ENCODE measurements at regions not wholly inside any gene's neighbourhood (a gene's known extent, or its start where the extent isn't known, plus 50 kb on each side); places are given as distances from the start of the nearest gene placed in this dataset.

DNA sequence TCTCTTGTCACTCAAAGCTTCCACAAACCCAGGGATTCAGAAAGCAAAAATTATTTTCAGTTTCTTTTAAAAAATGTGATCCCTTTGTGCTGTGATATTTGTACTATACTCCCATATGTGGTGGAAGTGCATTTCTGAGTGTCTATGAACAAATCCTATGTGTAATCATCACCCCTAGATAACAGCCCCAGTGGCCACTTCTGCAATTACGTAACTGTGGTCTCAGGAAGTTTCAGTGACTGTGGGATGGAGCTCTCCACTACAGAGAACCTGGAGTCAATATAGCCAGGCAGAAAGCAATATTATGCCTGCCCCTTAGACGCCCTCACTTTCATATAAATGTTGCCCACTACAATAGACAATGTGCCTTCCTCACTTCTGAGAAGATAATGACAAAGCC lies 1101.7 kb upstream of the GHITM start:
- no peak for DNase-seq

DNA sequence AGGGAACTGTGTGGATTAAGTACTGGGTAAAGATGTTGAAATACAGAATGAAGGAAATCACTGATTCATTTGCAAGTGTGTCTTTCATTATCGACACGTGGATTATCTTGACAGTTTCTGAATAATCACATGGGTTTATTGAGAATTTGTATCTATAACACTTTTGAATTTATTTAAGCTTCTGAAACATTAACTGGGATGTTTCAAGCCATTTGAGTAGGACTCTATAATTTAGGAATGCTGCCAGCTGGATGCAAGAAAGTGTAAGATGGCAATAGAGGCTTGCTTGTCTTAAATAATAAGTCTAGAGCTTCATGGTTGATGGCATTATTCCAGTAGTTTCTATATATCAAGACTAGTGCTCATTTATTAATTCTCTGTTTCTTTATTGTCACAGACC lies 1100.7 kb upstream of the GHITM start:
- DNase-seq = no peak

DNA sequence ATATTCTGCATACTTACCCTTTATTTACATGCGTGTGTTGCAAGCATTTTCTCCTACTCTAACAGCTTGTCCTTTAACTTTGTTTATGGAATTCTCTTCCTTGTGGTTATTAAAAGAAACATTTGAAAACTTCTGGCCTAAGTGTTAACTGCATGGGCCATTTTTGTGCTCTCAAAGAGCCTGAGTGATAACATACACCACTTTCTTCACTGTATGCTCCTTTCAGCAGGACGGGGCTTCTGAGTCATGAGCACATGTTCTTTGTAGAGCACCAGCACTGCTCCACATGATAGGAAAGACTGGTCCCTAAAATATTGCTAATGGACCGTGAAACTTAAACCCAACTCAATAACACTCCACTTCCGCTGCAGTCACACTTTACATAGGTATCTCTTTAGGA lies 1093.6 kb upstream of the GHITM start:
- no peak for DNase-seq

DNA sequence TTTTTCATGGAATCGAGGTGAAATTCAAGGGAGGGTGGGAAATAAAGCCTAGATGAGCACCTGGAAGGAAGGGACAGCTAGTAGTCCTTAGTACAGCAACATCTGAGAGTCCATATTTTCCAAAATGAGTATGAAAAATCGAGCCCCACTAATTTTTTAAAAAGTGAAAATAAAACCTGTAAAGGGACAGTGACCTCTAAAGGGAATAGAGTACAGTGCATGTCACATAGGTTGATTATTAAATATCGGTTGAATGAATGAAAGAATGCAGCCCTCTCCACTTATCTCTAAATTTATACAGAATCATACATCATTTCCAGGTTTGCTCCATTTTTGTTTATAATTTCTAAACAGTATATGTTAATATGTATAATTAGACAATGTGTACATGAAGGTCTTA lies 1088.5 kb upstream of the GHITM start:
- no peak for DNase-seq

DNA sequence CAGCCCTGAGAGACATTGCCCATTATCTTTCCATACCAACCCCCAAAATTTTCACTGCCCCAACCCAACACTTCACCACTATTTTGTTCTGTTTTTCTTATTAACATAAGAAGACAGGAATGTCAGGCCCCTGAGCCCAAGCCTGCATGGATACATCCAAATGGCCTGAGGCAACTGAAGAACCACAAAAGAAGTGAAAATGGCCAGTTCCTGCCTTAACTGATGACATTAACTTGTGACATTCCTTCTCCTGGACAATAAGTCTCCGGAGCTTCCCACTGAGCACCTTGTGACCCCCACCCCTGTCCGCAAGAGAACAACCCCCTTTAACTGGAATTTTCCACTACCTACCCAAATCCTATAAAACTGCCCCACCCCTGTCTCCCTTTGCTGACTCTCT lies 1076.4 kb upstream of the GHITM start:
- no peak for DNase-seq

DNA sequence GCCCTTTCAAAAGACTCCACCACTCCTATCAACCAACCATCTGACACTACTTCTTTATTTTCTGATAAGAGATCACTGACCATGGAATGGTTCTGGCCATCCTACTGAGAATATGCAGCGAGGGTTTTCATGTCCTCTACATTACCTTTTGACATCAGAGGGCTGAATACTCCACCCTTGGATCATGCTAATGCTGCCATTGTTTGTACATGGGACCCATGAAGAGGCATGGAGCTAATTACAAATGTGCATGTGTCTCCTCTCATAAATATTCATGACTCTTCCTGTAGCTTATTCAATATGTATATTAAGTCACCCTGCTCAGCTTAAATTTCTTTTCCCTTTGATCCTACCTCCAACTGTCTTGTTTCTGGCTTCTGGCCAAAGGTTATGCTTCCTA lies 1065.8 kb upstream of the GHITM start:
- no peak for DNase-seq

DNA sequence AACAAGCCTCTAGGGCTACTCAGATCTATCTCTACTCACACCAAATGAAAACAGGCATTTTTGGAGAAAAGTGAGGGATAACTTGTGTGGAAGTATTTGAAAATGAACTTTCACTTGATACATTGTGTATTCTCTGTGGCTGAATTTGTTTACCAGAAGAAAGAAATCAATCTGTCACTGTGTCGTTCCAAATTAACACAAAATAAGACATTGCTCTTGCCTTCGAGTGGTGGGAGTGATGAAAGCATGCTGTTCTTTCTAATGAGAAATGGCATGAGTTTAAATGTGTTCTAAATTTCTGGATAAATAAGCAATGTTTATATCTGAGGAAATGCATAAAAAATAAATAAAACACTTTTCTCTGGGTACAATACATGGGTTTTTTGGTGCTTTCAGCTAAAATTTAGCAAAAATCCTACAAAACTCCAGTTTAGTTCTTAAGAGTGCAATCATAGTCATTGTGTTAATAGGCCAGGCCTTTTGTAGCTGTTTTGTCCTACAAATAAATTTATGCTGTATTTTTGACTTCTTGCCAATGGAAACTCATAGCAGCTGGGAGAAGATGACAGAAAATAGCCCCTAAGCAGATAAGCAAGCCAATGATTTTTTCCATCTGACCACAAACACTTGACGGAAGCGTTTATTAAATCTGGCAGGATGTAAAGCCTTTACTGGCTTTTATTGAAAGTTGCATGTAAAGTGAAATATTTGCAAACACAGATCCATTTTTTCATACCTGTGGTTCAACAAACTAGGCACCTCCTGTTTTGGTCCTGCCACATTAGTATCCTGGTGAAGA lies 1064.1 kb upstream of the GHITM start:
- DNase-seq = no peak

DNA sequence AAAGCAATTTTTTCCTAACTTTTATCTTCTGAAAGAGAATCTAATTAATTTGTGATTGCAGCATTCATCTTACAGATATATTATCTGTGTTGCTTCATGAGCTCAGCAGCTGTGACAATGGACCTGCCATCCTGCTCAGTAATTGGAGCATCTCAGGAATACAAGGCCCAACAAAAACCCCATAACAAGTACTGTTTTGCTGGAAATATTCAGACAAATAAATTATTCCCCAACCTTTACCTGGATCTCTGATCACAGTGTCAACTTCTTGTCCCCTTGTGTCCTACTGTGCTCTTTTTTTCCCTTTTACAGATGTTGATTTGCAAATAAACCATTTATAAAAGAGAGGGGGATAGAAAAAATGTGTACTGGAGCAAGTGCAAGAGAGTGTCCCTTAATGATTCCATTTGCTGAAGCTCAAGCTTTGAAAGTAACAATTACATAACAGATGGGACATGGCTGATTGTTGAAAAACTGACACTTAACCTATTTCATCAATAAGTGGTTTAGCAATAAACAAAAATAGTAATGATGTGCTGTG lies 1063.4 kb upstream of the GHITM start:
- no peak for DNase-seq

DNA sequence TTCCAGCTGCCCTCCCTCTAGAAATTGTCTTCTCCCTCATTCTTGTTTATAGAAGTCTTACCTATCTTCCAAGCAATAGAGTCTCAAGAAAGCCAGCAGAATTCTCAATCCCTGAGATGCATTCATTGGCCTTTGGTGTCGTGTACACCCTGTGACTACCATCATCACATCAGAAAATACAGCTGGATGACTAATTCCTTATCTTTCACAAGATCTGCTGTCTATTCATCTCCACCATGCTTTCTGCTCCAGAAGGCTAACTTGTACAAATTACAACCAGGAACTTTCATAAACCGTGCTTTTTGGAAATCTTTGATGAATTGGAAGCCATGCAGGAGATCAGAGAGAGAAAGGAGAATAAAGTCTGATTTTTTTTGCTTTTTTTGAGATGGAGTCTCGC lies 1062.9 kb upstream of the GHITM start:
- no peak for DNase-seq

DNA sequence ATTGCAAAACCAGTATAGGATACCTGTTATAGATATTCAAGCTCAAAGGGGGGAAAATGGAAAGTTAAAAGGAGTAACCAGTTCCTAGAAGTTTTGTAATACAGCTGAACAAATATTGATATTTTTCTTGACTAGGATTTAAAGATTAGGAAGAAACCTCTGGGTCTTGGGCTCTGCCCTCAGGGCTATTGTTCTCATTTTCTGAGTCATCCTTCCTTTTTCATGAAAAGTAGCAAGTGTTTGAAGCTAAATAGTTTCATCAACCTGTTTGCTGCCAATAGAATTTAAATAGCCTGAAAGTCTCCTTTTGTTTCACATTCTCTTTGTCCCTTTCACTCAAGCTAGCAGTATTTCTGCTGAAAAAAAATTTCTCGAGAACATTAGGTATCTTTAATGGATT lies 1061.1 kb upstream of the GHITM start:
- DNase-seq = no peak

DNA sequence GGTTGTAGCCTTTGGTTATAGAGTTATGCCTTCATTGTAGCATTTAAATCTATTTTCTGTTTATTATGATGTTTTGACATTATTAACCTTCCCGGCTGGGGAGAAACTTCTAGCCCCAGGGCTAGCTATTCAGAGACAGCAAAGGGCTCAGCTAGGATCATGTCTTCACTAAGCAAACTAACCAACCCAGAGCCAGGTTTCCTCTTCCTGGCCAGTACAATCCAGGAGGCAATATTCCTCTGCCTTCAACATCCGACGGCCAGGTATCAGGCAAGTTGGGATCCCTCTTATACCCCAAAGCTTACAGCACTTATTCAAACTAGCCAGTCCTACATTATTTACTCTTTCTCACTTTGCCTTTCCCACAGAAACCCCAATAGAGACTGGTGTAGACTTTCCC lies 1060.7 kb upstream of the GHITM start:
- DNase-seq = no peak

DNA sequence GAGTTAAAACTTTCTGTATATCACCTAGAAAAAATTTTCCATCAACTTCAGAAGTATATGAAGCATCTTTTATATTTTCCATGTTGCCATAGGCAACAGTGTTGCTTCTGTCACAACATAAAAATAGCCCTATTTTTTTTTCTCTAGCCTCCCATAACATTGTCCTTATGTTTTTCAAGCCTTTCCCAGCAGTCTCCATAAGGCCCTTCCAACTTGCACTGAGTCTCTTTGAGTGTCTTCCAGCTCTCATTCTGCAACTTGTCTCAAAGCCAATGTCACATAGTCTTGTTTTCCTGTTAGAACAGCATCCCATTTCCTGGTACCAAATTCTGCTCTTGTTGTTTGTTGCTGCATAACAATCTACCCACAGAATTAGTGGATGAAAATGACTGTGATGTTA lies 1055.5 kb upstream of the GHITM start:
- no peak for DNase-seq

DNA sequence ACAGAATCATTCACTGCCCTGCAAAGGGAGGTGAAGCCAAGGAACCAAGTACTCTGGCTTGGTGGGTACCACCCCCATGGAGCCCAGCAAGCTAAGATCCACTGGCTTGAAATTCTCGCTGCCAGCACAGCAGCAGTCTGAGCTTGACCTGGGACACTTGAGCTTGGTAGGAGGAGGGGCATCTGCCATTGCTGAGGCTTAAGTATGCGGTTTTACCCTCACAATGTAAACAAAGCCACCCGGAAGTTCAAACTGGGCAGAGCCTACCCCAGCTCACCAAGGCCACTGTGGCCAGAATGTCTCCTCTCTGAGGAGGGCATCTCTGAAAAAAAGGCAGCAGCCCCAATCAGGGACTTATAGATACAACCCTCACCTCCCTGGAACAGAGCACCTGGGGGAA lies 1050.0 kb upstream of the GHITM start:
- DNase-seq = no peak

DNA sequence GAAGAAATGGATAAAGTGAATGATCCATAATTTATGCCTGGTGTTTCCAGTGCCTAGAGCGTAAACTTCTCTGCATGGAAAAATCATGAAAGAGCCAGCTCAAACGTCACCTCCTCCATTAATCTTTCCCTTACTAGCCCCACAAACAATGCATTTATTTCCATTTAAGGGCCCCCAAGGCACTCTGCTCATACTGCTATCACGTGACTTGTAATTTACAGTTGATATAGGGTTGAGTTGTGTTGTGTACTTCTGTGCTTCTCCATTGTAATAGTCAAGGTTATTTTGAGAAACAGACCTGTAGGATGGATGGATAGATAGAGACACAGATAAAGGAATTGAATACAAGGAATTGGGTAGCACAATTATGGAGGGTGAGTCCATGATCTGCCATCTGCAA lies 1034.7 kb upstream of the GHITM start:
- DNase-seq = no peak

DNA sequence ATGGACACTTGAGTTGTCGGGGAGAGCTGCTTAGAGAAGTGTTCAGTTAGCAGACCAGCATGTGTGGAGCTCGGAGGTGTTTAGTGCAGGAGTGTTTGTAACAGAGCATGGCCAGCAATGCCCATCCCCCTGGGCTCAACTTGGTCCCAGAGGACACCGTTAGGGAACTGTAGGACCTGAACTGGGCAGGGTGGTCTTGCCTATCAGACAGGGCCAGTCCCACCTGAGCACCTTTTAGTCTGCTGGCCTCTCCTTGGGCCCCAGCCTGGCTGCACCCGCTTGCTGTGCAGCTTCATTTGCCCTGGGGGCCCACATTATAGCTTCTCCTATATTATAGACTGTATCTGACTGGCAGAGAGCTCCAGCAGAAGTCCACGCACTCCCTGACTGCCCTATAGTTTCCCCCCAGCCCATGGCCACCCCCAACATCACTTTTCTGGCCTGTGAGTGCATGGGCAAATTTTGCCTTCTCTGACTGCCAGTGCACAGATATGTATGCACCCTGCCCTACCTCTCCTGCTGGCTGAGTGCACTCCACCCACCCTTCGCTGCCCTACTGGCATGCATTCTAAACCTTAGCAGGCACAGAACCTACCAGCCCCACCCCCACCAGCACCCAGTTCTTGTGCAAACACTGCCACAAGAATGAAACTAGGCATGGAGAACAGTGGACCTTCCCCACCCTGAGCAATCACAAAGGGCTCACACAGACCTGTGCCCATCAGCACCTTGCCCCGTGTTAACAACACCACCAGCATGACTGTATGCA lies 1030.6 kb upstream of the GHITM start:
- no peak for DNase-seq

DNA sequence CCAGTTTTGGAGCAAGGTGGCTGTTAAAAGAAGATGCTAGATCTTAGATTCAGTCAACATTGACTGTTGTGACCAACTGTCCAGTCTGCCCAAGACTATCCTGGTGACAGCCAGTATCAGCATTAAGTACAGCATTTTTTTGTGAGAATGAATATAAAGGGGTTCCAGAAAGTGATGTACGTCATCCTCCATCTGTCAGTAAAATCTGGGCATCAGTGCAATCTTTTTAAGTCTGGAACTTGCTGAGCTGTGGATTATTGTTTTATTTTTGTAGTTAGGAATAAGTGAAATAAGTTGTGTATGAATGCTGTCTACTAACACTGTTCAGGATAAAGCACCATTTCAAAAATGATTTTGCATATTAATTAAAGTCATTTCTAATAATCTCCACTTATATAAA lies 1020.0 kb upstream of the GHITM start:
- DNase-seq = no peak

DNA sequence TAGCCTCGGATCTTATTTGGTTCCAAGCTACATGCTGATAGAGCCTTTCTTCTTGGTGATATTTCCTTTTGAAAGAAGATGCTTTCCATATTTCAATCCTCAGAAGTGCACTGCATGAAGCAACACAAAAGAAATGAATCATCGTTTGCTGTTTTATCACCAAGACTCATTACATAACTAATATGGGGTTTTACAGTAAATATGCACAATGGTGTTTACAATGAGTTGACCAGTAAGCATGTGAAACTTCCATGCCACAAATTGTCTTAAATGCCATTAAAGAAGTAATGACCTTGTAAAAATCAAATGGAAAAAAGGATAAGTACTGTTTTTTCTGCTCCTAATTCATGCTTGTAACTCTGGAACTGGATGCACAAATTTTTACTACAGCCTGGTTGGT lies 1017.0 kb upstream of the GHITM start:
- no peak for DNase-seq

DNA sequence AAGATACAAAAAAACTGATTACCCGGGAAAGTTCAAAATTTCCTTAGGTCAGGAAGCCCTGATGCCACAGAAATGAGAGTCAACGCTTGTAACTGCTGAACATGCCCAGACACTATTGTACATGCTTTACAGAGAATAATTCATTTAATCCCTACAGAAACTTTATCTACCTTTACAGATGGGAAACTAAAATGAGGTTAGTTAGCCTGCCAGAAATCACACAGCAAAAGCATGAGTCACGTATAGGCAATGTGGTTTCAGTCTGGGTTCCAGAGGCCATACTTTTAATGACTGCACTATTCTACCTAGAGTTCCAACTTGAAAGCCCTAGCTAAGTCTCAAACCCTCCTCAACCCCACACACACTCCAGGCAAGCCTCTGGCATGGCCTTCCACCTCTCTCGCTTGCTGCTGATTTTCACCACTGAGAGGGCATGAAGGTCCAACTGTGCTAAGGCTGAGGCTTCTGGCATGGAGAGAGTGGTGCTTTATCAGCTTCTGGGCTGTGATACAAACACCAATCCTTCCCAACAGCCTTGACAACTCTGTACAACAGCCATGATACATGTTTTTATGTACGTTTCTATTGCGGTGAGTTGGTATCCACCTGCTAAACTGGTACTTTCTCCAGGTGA lies 1011.2 kb upstream of the GHITM start:
- no peak for DNase-seq

DNA sequence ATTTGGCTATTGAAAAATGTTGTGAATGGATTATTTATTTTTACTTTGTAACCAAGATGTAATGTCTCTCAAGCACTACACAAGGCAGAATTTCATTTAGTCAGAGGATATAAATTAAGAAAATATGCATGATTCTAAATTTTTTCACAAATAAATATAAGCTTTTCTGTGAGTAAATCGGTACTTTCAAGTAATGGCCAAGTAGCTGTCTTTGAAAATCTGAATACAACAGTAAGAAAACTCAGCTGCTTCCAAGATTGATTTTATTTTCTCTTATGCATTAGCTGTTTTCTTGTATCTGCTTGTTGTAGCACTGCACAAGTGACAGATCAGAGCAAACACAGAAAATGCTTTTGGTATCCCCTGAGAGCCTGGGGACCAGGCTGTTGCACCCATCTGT lies 998.5 kb upstream of the GHITM start:
- no peak for DNase-seq

DNA sequence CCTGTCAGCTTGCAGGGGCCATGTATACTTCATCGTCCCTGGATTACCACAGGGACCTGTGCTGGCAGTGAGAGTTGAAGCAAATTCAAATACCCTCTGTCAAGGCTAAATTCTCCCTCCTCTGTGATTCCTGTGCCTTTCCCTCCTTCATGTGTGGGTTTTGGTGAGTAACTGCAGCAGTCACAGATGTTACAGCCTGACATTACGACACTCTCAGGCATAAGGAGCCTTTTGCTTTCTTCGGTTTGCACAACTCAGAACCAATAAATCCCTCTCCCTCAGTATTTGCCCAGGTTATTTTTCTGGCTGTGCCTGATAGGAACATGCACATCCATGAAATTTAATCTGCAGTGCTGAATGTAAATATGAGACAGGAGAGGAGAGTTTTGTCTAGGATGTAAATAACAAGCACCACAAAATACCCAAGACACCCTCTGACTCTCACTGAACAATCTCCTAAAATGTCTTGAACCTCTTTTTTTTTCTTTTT lies 997.2 kb upstream of the GHITM start:
- no peak for DNase-seq

DNA sequence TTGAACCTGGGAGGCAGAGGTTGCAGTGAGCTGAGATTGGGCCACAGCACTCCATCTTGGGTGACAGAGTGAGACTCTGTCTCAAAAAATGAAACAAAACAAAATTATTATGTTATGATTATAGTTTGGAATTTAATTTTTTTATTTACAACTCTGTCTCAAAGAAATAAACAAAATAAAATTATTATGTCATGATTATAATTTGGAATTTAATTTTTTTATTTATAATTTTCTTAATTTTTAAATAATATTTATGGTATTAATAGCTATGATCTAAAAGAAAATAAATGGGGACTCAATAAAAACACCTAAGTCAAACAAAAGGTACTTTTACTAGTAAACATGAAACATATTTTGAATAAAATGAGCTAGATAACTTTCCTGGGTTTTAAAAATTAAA lies 994.8 kb upstream of the GHITM start:
- DNase-seq = no peak

DNA sequence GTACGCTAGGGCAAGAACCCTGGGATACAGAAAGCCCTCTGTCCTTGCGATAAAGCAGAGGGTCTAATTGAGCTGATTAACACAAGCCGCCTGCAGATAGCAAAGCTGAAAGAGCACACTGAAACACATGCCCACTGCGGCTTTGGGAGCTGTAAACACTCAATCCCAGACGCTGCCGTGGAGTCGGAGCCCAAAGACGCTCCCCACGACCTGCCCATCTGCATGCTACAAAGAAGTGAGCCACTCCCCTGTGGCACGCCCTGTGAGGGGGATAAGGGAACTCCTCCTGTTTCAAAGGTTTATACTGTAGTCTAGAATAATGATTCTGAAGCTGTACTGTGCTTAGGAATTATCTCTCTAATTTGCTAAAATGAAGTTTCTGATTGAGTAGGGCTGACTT lies 985.6 kb upstream of the GHITM start:
- no peak for DNase-seq

DNA sequence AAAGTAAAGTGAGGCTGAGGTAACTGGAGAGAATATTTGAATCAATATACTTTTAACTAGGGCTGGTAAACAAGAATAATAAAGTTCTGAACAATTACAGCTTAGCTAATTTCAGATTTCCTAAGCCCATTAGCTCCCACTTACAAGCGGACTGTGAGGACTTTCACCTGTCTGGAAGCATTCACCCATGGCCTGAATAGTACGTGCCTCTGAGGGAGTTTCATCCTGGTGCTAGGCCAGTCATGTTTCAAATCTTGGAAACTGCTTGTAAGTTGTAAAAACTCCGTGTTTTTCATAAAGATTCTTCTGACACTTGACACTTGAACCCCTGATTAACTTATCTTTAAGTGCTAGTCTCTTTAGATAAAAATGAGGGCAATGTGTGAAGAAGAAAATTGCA lies 975.2 kb upstream of the GHITM start:
- DNase-seq = no peak

DNA sequence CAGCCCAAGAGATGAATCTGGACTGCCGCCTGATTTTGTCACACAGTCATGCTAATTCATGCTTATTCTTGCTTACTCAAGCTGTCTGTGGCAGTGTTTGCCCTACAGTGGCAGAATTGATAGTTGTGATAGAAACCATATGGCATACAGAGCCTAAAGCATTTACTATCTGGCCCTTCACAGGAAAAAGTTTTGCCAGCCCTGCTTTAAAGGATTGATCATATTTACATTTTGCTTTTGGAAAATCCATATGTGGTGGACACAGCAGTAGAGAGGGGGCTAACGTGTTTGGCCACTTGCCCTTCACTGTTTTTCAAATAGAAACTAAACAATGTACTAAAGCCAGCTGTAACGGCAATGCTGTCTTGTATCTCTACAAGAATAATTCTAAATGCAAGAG lies 974.0 kb upstream of the GHITM start:
- no peak for DNase-seq

All from activated CD4-positive, CD25-positive, alpha-beta regulatory T cell (primary cell).